H9 (cell line): ENCODE measurements at regions not wholly inside any gene's neighbourhood (a gene's known extent, or its start where the extent isn't known, plus 50 kb on each side); places are given as distances from the start of the nearest gene placed in this dataset.
A peak's percentile ranks its signal among the peaks of the same experiment; 100 is the strongest.

Experiments used
- DNase-seq: peaks from one replicate; pipeline ENCODE4 v3.0.0-alpha.2; 2017
- H2AFZ ChIP-seq: one replicate; pipeline ENCODE4 v1.6.1; 2013; ENCODE audit warnings: mild to moderate bottlenecking, low read length, control low read depth, moderate library complexity
- H2AK5ac ChIP-seq: 2 replicates; pipeline ENCODE4 v1.6.1; 2013; ENCODE audit warnings: low read length, control low read depth, mixed read lengths; ENCODE audit not compliant: insufficient read length
- H2BK120ac ChIP-seq: one replicate; pipeline ENCODE4 v1.6.1; 2013; ENCODE audit warnings: low read depth, mild to moderate bottlenecking, low read length, control low read depth, inconsistent platforms; ENCODE audit not compliant: poor library complexity, severe bottlenecking
- H2BK12ac ChIP-seq: 2 replicates; pipeline ENCODE4 v1.6.1; 2013; ENCODE audit warnings: low read length, control low read depth, mixed read lengths, low read depth; ENCODE audit not compliant: insufficient read length
- H2BK15ac ChIP-seq: 2 replicates; pipeline ENCODE4 v1.6.1; 2013; ENCODE audit warnings: low read depth, low read length, control low read depth
- H2BK20ac ChIP-seq: one replicate; pipeline ENCODE4 v1.6.1; 2013; ENCODE audit warnings: low read depth, mild to moderate bottlenecking, low read length, control low read depth, inconsistent platforms; ENCODE audit not compliant: poor library complexity, severe bottlenecking
- H2BK5ac ChIP-seq: 2 replicates; pipeline ENCODE4 v1.6.1; 2013; ENCODE audit warnings: low read length, control low read depth, mixed read lengths; ENCODE audit not compliant: insufficient read length
- H3K14ac ChIP-seq: 2 replicates; pipeline ENCODE4 v1.6.1; 2013; ENCODE audit warnings: low read length, control low read depth; ENCODE audit not compliant: insufficient read depth
- H3K18ac ChIP-seq: 2 replicates; pipeline ENCODE4 v1.6.1; 2013; ENCODE audit warnings: low read depth, mild to moderate bottlenecking, mixed read lengths, low read length, control low read depth; ENCODE audit not compliant: insufficient read length
- H3K23ac ChIP-seq: 2 replicates; pipeline ENCODE4 v1.6.1; 2013; ENCODE audit warnings: low read length, control low read depth, mixed read lengths, low read depth; ENCODE audit not compliant: insufficient read length
- H3K23me2 ChIP-seq: 2 replicates; pipeline ENCODE4 v1.6.1; 2013; ENCODE audit warnings: low read depth, mild to moderate bottlenecking, mixed read lengths, low read length, control low read depth; ENCODE audit not compliant: insufficient read length, poor library complexity, severe bottlenecking
- H3K27ac ChIP-seq: 2 replicates; pipeline ENCODE4 v1.5.1; 2013; ENCODE audit warnings: low read length, control low read depth, mixed read lengths, low read depth; ENCODE audit not compliant: insufficient read length
- H3K27me3 ChIP-seq: 2 replicates; pipeline ENCODE4 v1.6.1; 2013; ENCODE audit warnings: low read length, control low read depth, inconsistent platforms; ENCODE audit not compliant: insufficient read depth
- H3K4ac ChIP-seq: 2 replicates; pipeline ENCODE4 v1.6.1; 2013; ENCODE audit warnings: low read depth, mild to moderate bottlenecking, control low read depth, inconsistent platforms, low read length, moderate library complexity
- H3K4me1 ChIP-seq: 2 replicates; pipeline ENCODE4 v1.6.1; 2013; ENCODE audit warnings: low read length, control low read depth, inconsistent platforms; ENCODE audit not compliant: insufficient read depth
- H3K4me2 ChIP-seq: 2 replicates; pipeline ENCODE4 v1.6.1; 2013; ENCODE audit warnings: low read length, control low read depth, mixed read lengths; ENCODE audit not compliant: insufficient read length, insufficient read depth
- H3K56ac ChIP-seq: 2 replicates; pipeline ENCODE4 v1.6.1; 2013; ENCODE audit warnings: low read depth, mild to moderate bottlenecking, mixed read lengths, low read length, control low read depth; ENCODE audit not compliant: insufficient read length
- H3K79me1 ChIP-seq: 2 replicates; pipeline ENCODE4 v1.6.1; 2013; ENCODE audit warnings: low read depth, mild to moderate bottlenecking, moderate library complexity, low read length, control low read depth, inconsistent platforms; ENCODE audit not compliant: insufficient read depth, poor library complexity, severe bottlenecking
- H3K79me2 ChIP-seq: 2 replicates; pipeline ENCODE4 v1.6.1; 2013; ENCODE audit warnings: low read length, control low read depth, inconsistent platforms; ENCODE audit not compliant: insufficient read depth
- H3K9ac ChIP-seq: 2 replicates; pipeline ENCODE4 v1.6.1; 2013; ENCODE audit warnings: low read length, control low read depth, mixed read lengths; ENCODE audit not compliant: insufficient read length; ENCODE audit errors: extremely low read depth
- H3K9me3 ChIP-seq: one replicate; pipeline ENCODE4 v1.6.1; 2013; ENCODE audit warnings: low read depth, low read length, inconsistent platforms; ENCODE audit not compliant: control insufficient read depth
- H3T11ph ChIP-seq: one replicate; pipeline ENCODE4 v1.6.1; 2013; ENCODE audit warnings: mild to moderate bottlenecking, low read length, control low read depth, inconsistent platforms
- H4K20me1 ChIP-seq: one replicate; pipeline ENCODE4 v1.6.1; 2013; ENCODE audit not compliant: control insufficient read depth, insufficient read length, insufficient read depth
- H4K5ac ChIP-seq: 2 replicates; pipeline ENCODE4 v1.6.1; 2013; ENCODE audit warnings: low read depth, mild to moderate bottlenecking, mixed read lengths, low read length, control low read depth; ENCODE audit not compliant: insufficient read length
- H4K8ac ChIP-seq: replicated peaks from 2 replicates; pipeline ENCODE4 v1.6.1; 2013; ENCODE audit warnings: low read length, control low read depth, mixed read lengths, low read depth; ENCODE audit not compliant: insufficient read length
- H4K91ac ChIP-seq: 2 replicates; pipeline ENCODE4 v1.6.1; 2013; ENCODE audit warnings: low read depth, mild to moderate bottlenecking, moderate library complexity, mixed read lengths, low read length, control low read depth; ENCODE audit not compliant: insufficient read length
- H3K27ac Mint-ChIP-seq, 3 experiments: 2 replicates in 2 of 3; 3 replicates in 1 of 3; pipeline ENCODE4 v1.8.0; 2020 to 2021; ENCODE audit warnings: mixed read lengths in 3 of 3, mild to moderate bottlenecking in 1 of 3, moderate library complexity in 1 of 3
- H3K27me3 Mint-ChIP-seq: 2 replicates; pipeline ENCODE4 v1.8.0; 2021; ENCODE audit warnings: low read depth, mild to moderate bottlenecking, moderate library complexity, mixed read lengths
- H3K36me3 Mint-ChIP-seq, 3 experiments: 2 replicates in 2 of 3; 3 replicates in 1 of 3; pipeline ENCODE4 v1.8.0; 2020 to 2021; ENCODE audit warnings: low read depth in 3 of 3, mixed read lengths in 3 of 3; ENCODE audit not compliant: insufficient read depth in 1 of 3
- H3K4me1 Mint-ChIP-seq, 2 experiments: 2 replicates each; pipeline ENCODE4 v1.8.0; 2020; ENCODE audit warnings: mixed read lengths in 2 of 2
- H3K4me3 Mint-ChIP-seq, 2 experiments: 2 replicates in 1 of 2; 3 replicates in 1 of 2; pipeline ENCODE4 v1.8.0; 2020 to 2021; ENCODE audit warnings: mild to moderate bottlenecking in 2 of 2, mixed read lengths in 2 of 2, moderate library complexity in 1 of 2
- H3K9me3 Mint-ChIP-seq, 2 experiments: 2 replicates in 1 of 2; 3 replicates in 1 of 2; pipeline ENCODE4 v1.8.0; 2020; ENCODE audit warnings: mild to moderate bottlenecking in 2 of 2, mixed read lengths in 2 of 2, moderate library complexity in 1 of 2
- WGBS: extraction: QIAGEN DNeasy Blood & Tissue Kit; methylation state at CpG from one replicate; pipeline ENCODE4 v1.1.7; 2013; ENCODE audit warnings: missing lambda C conversion rate, low lambda C conversion rate, mixed read lengths; ENCODE audit not compliant: insufficient read length; ENCODE audit errors: extremely low coverage; 5-methylcytosine and 5-hydroxymethylcytosine counted together
- TF ChIP-seq, protein P1 (sequence below): fragments of 200-600 bp; sonication (generic); conservative IDR thresholded peaks from 3 replicates; pipeline ENCODE4 v1.8.0; 2021; ENCODE audit warnings: antibody characterized with exemption, mild to moderate bottlenecking

GRCh38 chr11:104432526-104432925, 268.6 kb upstream of the PDGFD start:
- no peak overlapping the region for H4K5ac ChIP-seq
- no peak overlapping the region for H3K56ac ChIP-seq
- H3T11ph ChIP-seq = no peak overlapping the region
- H2BK15ac ChIP-seq = no peak overlapping the region
- H3K27me3 ChIP-seq = no peaks in the 10 kb centered on the region
- no peak overlapping the region for H3K4ac ChIP-seq
- no peaks in the 10 kb centered on the region for H3K27me3 Mint-ChIP-seq
- H2BK20ac ChIP-seq = no peak overlapping the region
- H2BK12ac ChIP-seq = no peak overlapping the region
- no peaks in the 10 kb centered on the region for H3K4me1 ChIP-seq
- no peak overlapping the region for H4K8ac ChIP-seq
- H3K9ac ChIP-seq = no peak overlapping the region
- no CpG with 5 or more reads among the region's 4 CpGs for WGBS
- no peak overlapping the region for H2BK5ac ChIP-seq
- H2BK120ac ChIP-seq = no peak overlapping the region
- H4K20me1 ChIP-seq = no peaks in the 10 kb centered on the region
- no peaks in the 10 kb centered on the region; a peak in 1 of 5 replicates for H3K9me3 Mint-ChIP-seq
- H3K23me2 ChIP-seq = no peaks in the 10 kb centered on the region
- no peaks in the 10 kb centered on the region for H3K9me3 ChIP-seq
- no peak overlapping the region for H3K14ac ChIP-seq
- no peak overlapping the region for H3K18ac ChIP-seq
- peak overlapping the region in 1 of 3 experiments; percentile 55; a peak in 1 of 7 replicates for H3K27ac Mint-ChIP-seq
- H3K4me2 ChIP-seq = no peak overlapping the region
- peaks cover 7 to 9% of the 10 kb centered on the region in 2 experiments for H3K4me1 Mint-ChIP-seq
- no peak overlapping the region for H2AFZ ChIP-seq
- TF ChIP-seq, protein P1, sequence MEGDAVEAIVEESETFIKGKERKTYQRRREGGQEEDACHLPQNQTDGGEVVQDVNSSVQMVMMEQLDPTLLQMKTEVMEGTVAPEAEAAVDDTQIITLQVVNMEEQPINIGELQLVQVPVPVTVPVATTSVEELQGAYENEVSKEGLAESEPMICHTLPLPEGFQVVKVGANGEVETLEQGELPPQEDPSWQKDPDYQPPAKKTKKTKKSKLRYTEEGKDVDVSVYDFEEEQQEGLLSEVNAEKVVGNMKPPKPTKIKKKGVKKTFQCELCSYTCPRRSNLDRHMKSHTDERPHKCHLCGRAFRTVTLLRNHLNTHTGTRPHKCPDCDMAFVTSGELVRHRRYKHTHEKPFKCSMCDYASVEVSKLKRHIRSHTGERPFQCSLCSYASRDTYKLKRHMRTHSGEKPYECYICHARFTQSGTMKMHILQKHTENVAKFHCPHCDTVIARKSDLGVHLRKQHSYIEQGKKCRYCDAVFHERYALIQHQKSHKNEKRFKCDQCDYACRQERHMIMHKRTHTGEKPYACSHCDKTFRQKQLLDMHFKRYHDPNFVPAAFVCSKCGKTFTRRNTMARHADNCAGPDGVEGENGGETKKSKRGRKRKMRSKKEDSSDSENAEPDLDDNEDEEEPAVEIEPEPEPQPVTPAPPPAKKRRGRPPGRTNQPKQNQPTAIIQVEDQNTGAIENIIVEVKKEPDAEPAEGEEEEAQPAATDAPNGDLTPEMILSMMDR = no peak
- no peak overlapping the region for H4K91ac ChIP-seq
- no peak overlapping the region for H3K27ac ChIP-seq
- no peaks in the 10 kb centered on the region for H3K79me1 ChIP-seq
- H3K4me3 Mint-ChIP-seq = no peak overlapping the region
- peaks cover 0 to 2% (median 0%) of the 10 kb centered on the region in 3 experiments; a peak in 1 of 7 replicates for H3K36me3 Mint-ChIP-seq
- no peaks in the 10 kb centered on the region for H3K79me2 ChIP-seq
- DNase-seq = no peak
- H3K23ac ChIP-seq = no peak overlapping the region
- no peak overlapping the region for H2AK5ac ChIP-seq
